ENCODE measurements at regions not wholly inside any gene's neighbourhood (a gene's known extent, or its start where the extent isn't known, plus 50 kb on each side); places are given as distances from the start of the nearest gene placed in this dataset.

- TF ChIP-seq, protein P1, sequence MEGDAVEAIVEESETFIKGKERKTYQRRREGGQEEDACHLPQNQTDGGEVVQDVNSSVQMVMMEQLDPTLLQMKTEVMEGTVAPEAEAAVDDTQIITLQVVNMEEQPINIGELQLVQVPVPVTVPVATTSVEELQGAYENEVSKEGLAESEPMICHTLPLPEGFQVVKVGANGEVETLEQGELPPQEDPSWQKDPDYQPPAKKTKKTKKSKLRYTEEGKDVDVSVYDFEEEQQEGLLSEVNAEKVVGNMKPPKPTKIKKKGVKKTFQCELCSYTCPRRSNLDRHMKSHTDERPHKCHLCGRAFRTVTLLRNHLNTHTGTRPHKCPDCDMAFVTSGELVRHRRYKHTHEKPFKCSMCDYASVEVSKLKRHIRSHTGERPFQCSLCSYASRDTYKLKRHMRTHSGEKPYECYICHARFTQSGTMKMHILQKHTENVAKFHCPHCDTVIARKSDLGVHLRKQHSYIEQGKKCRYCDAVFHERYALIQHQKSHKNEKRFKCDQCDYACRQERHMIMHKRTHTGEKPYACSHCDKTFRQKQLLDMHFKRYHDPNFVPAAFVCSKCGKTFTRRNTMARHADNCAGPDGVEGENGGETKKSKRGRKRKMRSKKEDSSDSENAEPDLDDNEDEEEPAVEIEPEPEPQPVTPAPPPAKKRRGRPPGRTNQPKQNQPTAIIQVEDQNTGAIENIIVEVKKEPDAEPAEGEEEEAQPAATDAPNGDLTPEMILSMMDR (conservative IDR thresholded peaks at IDR 0.05 in 1 of 2, IDR thresholded peaks at IDR 0.05 in 1 of 2; ENCODE audit: low read depth in 1 of 2, low read length in 2 of 2): no peak
- no peak for TF ChIP-seq EZH2 (IDR thresholded peaks at IDR 0.05; ENCODE audit: low read length, missing control alignments)
Measured at GRCh38 chr2:234690569-234691213, 193.8 kb upstream of the ARL4C start.
